ENCODE measurements at regions not wholly inside any gene's neighbourhood (a gene's known extent, or its start where the extent isn't known, plus 50 kb on each side); places are given as distances from the start of the nearest gene placed in this dataset.
"Not testable (repeated sequence)": the region's sequence is repeated elsewhere in the genome, so short reads cannot be mapped to it uniquely, and the experiment has no call there.

GRCh38 chr5:56648460-56649034, 166.8 kb upstream of the MAP3K1 start:
- no peak overlapping the region for H3K27ac ChIP-seq
- no peak for DNase-seq (ENCODE audit: low read depth in 1 of 2, low spot score in 2 of 2)
- no peaks in the 10 kb centered on the region for H3K36me3 ChIP-seq
- no peaks in the 10 kb centered on the region for H3K27me3 ChIP-seq (replicated peaks)
- H3K4me3 ChIP-seq = no peak overlapping the region
- peaks cover 6% of the 10 kb centered on the region for H3K4me1 ChIP-seq (replicated peaks)
- no peaks in the 10 kb centered on the region for H3K9me3 ChIP-seq (replicated peaks)

GRCh38 chr5:56647099-56647850, 168.1 kb upstream of the MAP3K1 start:
- peaks cover 6% of the 10 kb centered on the region for H3K4me1 ChIP-seq (replicated peaks)
- H3K36me3 ChIP-seq = no peaks in the 10 kb centered on the region
- H3K27ac ChIP-seq = no peak overlapping the region
- no peaks in the 10 kb centered on the region for H3K27me3 ChIP-seq (replicated peaks)
- no peak overlapping the region for H3K4me3 ChIP-seq
- DNase-seq (ENCODE audit: low read depth in 1 of 2, low spot score in 2 of 2) = no peak
- no peaks in the 10 kb centered on the region for H3K9me3 ChIP-seq (replicated peaks)

- Histone ChIP-seq H3K4me3 (no peak overlapping the region), H3K27ac (no peak overlapping the region), H3K36me3 (no peaks in the 10 kb centered on the region), H3K9me3 (replicated peaks) (no peaks in the 10 kb centered on the region), H3K4me1 (replicated peaks) (peaks cover 18% of the 10 kb centered on the region), H3K27me3 (replicated peaks) (no peaks in the 10 kb centered on the region)
- no peak for DNase-seq (ENCODE audit: low read depth in 1 of 2, low spot score in 2 of 2)
Observed at GRCh38 chr5:56641635-56642260, 173.6 kb upstream of the MAP3K1 start.

- H3K27ac ChIP-seq = no peak overlapping the region
- peaks cover 24% of the 10 kb centered on the region for H3K4me1 ChIP-seq (replicated peaks)
- no peak for DNase-seq (ENCODE audit: low read depth in 1 of 2, low spot score in 2 of 2)
- H3K27me3 ChIP-seq (replicated peaks) = no peaks in the 10 kb centered on the region
- no peak overlapping the region for H3K4me3 ChIP-seq
- no peaks in the 10 kb centered on the region for H3K36me3 ChIP-seq
- no peaks in the 10 kb centered on the region for H3K9me3 ChIP-seq (replicated peaks)
Observed at GRCh38 chr5:56640763-56641406, 174.5 kb upstream of the MAP3K1 start.

GRCh38 chr5:56639476-56639875, 175.9 kb upstream of the MAP3K1 start:
- DNase-seq (ENCODE audit: low read depth in 1 of 2, low spot score in 2 of 2) = no peak
- H3K36me3 ChIP-seq = no peaks in the 10 kb centered on the region
- no peaks in the 10 kb centered on the region for H3K27me3 ChIP-seq (replicated peaks)
- H3K27ac ChIP-seq = no peak overlapping the region
- peaks cover 27% of the 10 kb centered on the region for H3K4me1 ChIP-seq (replicated peaks)
- no peak overlapping the region for H3K4me3 ChIP-seq
- no peaks in the 10 kb centered on the region for H3K9me3 ChIP-seq (replicated peaks)

- H3K27me3 ChIP-seq (replicated peaks) = no peaks in the 10 kb centered on the region
- no peaks in the 10 kb centered on the region for H3K36me3 ChIP-seq
- H3K27ac ChIP-seq = no peak overlapping the region
- no peak for DNase-seq (ENCODE audit: low read depth in 1 of 2, low spot score in 2 of 2)
- H3K9me3 ChIP-seq (replicated peaks) = no peaks in the 10 kb centered on the region
- H3K4me1 ChIP-seq (replicated peaks) = peaks cover 27% of the 10 kb centered on the region
- no peak overlapping the region for H3K4me3 ChIP-seq
Observed at GRCh38 chr5:56638768-56639238, 176.5 kb upstream of the MAP3K1 start.

GRCh38 chr5:56638061-56638621, 177.2 kb upstream of the MAP3K1 start:
- Histone ChIP-seq H3K4me1 (replicated peaks) (peaks cover 27% of the 10 kb centered on the region), H3K27ac (no peak overlapping the region)
- DNase-seq (ENCODE audit: low read depth in 1 of 2, low spot score in 2 of 2) = no peak

GRCh38 chr5:56637321-56637920, 177.9 kb upstream of the MAP3K1 start:
- Histone ChIP-seq H3K4me3 (no peak overlapping the region), H3K27ac (peak overlapping the region; percentile 60), H3K9me3 (replicated peaks) (no peaks in the 10 kb centered on the region), H3K4me1 (replicated peaks) (peaks cover 27% of the 10 kb centered on the region), H3K36me3 (no peaks in the 10 kb centered on the region), H3K27me3 (replicated peaks) (no peaks in the 10 kb centered on the region)
- peak in 1 of 2 experiments; percentile 64 for DNase-seq (ENCODE audit: low read depth in 1 of 2, low spot score in 2 of 2)

More at GRCh38 chr5:56638061-56638621, 177.2 kb upstream of the MAP3K1 start:
- Histone ChIP-seq H3K4me3 (no peak overlapping the region), H3K27me3 (replicated peaks) (no peaks in the 10 kb centered on the region), H3K9me3 (replicated peaks) (no peaks in the 10 kb centered on the region), H3K36me3 (no peaks in the 10 kb centered on the region)

- no peak for DNase-seq (ENCODE audit: low read depth in 1 of 2, low spot score in 2 of 2)
- H3K27ac ChIP-seq = no peak overlapping the region
- no peaks in the 10 kb centered on the region for H3K36me3 ChIP-seq
Observed at GRCh38 chr5:56633950-56634349, 181.4 kb upstream of the MAP3K1 start.

GRCh38 chr5:56632939-56633338, 182.4 kb upstream of the MAP3K1 start:
- Histone ChIP-seq H3K36me3 (no peaks in the 10 kb centered on the region), H3K9me3 (replicated peaks) (no peaks in the 10 kb centered on the region), H3K27me3 (replicated peaks) (no peaks in the 10 kb centered on the region), H3K27ac (no peak overlapping the region), H3K4me3 (no peak overlapping the region), H3K4me1 (replicated peaks) (peaks cover 21% of the 10 kb centered on the region)
- DNase-seq (ENCODE audit: low read depth in 1 of 2, low spot score in 2 of 2) = no peak

More at GRCh38 chr5:56633950-56634349, 181.4 kb upstream of the MAP3K1 start:
- Histone ChIP-seq H3K27me3 (replicated peaks) (no peaks in the 10 kb centered on the region), H3K9me3 (replicated peaks) (no peaks in the 10 kb centered on the region), H3K4me3 (no peak overlapping the region), H3K4me1 (replicated peaks) (peaks cover 27% of the 10 kb centered on the region)

GRCh38 chr5:56632199-56632598, 183.2 kb upstream of the MAP3K1 start:
- no peaks in the 10 kb centered on the region for H3K36me3 ChIP-seq
- no peak for DNase-seq (ENCODE audit: low read depth in 1 of 2, low spot score in 2 of 2)

GRCh38 chr5:56631719-56632118, 183.6 kb upstream of the MAP3K1 start:
- Histone ChIP-seq H3K27ac (no peak overlapping the region), H3K4me3 (no peak overlapping the region), H3K27me3 (replicated peaks) (no peaks in the 10 kb centered on the region), H3K9me3 (replicated peaks) (no peaks in the 10 kb centered on the region), H3K4me1 (replicated peaks) (peaks cover 9% of the 10 kb centered on the region), H3K36me3 (no peaks in the 10 kb centered on the region)
- DNase-seq (ENCODE audit: low read depth in 1 of 2, low spot score in 2 of 2) = no peak

More at GRCh38 chr5:56632199-56632598, 183.2 kb upstream of the MAP3K1 start:
- no peaks in the 10 kb centered on the region for H3K9me3 ChIP-seq (replicated peaks)
- no peaks in the 10 kb centered on the region for H3K27me3 ChIP-seq (replicated peaks)
- no peak overlapping the region for H3K27ac ChIP-seq
- peaks cover 14% of the 10 kb centered on the region for H3K4me1 ChIP-seq (replicated peaks)
- H3K4me3 ChIP-seq = no peak overlapping the region

- not testable (repeated sequence) for H3K36me3 ChIP-seq; H3K27ac ChIP-seq; DNase-seq (ENCODE audit: low read depth in 1 of 2, low spot score in 2 of 2); H3K27me3 ChIP-seq (replicated peaks); H3K9me3 ChIP-seq (replicated peaks); H3K4me3 ChIP-seq
- H3K4me1 ChIP-seq (replicated peaks) = peaks cover 15% of the 10 kb centered on the region
Observed at GRCh38 chr5:56628616-56629015, 186.7 kb upstream of the MAP3K1 start.
